NCI-H1105 treated with DMSO at 0.1 percent for 48 hours (cell line): ENCODE measurements at regions not wholly inside any gene's neighbourhood (a gene's known extent, or its start where the extent isn't known, plus 50 kb on each side); places are given as distances from the start of the nearest gene placed in this dataset.

Experiments used
- DNase-seq: peaks from one replicate; lab custom pipeline; 2025; lab: John Stamatoyannopoulos, UW

GRCh38 chr15:37698679-37699078 is 235.8 kb upstream of the TMCO5A start:
- DNase-seq: no peak

DNA sequence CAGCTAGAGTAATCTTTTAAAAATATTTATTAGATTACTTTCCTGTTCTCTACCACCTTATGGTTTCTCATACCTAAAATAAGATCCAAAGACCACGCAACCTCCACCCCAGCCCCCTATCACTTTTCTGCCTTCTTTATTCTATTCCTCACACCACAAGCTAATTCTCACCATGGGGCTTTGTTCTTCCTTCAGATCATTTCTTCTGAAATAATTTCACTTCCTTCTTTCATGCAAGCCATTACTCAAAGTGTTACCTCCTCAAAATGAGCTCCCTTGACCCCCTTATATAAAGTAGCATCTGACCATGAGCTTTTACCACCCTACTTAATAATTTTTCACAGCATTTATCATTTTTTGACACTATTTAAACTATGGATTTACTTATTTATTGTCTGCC is 233.2 kb upstream of the TMCO5A start:
- DNase-seq: no peak

- DNase-seq: no peak
Observed at GRCh38 chr15:37709669-37710068, 224.8 kb upstream of the TMCO5A start.

- no peak for DNase-seq
Observed at GRCh38 chr15:37715101-37715500, 219.3 kb upstream of the TMCO5A start.

- DNase-seq: no peak
Observed at GRCh38 chr15:37720267-37720666, 214.2 kb upstream of the TMCO5A start.

DNA sequence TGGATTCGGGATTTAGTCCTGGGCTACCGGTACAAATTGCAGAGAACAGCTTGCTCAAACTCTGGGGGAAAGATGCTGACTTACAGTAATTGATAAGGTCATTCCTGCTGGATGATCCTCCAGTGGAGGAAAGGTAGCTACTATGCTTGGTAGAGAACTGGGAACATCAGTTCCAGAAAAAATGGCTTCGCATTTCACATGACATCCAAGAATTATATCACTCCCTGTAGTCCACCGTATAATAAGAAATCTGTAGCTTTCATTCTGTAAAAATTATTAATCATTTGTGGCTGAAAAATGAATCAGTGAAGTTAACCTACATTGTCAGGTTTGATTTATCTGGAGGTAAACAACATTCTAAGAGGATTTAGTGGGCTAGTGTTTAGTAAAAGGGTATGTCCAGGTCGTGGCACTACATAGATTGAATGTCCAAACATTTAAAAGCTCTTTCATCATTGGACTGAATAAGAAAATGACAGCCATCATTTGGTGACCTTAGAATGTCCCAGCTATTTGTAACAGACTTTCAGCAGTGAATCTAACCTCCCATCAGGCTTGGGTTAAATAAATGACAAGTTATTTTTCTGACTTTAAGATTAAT is 203.2 kb upstream of the TMCO5A start:
- no peak for DNase-seq

DNA sequence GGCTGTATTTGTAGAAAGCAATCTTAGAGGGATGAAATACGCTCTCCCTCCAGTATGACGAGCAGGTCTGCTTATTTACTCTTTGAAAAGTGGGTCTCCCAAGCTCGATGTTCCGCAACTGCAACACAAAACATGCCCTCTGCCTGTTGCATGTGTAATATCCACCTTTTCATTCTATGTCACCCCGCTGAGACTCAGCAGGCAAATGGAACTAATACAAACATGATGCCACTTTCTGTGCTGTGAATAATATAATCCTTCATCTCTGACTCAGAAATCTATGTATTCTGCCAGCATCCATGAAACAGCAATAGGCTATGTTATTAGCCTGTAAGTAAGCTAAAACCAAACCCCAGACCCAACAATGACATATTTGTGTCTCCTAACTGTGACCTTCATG is 200.8 kb upstream of the TMCO5A start:
- DNase-seq: no peak

DNA sequence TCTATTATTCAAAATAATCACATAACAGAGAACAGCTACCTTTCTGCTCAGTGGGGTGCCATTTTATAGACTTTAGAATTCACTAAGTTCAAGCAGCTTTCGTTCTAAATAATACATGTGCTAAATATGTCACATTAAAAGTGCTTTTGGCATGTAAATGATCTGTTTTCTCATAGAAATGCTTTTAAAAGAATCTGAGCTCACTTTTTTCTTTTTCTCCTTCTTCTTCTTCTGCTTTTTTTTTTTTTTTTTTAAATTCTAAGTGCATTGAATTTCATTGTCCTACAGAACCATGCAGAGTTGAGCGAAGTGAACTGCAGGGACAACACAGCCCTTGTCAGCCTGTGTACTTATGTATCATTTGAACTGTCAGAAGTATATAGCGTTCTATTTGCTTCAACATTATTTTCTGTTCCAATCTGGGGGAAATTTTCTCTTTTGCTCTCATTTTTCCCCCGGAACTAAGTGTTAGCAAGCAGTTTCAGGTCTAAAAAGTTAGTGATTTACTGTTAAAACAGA is 193.8 kb upstream of the TMCO5A start:
- DNase-seq: no peak

GRCh38 chr15:37743826-37744225 is 190.6 kb upstream of the TMCO5A start:
- peak; percentile 1 for DNase-seq

DNA sequence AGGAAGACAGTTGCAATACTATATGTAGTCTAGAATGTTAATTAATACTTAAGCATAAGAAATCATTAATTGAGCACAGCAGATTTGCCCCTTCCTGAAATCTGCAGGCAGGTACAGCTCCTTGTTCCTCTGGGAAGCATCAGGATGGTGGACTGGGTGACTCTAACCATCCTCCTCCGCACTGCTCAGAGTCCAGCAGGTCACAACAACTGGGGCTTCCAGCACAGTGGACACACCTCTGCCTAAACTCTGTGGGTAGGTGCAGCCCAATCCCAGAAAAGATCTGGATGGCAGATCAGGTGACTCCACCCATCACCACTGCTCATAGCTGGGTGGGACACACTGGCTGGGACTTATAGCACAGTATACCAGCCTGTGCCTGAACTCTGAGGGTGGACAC is 189.9 kb upstream of the TMCO5A start:
- DNase-seq: no peak

GRCh38 chr15:37751401-37751800 is 183.0 kb upstream of the TMCO5A start:
- DNase-seq: no peak

DNA sequence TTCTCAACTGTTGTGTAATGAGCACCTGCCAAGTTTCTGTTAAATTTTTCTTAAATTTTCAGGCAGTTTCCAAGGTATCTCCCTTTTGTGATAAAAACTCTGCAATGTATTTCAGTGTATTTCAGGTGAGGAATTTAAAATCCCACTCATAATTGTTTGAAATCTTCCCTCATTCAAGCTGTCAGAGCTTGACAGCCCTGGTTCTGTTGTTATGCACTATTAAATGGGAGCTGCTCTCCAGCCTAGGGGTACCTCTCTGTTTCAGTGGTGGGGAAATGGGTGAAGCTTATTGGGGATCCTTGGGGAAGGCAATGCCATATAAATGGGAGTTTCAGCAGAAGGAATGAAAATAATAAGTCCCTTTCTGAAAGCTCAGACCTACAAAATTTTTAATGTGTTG is 178.0 kb upstream of the TMCO5A start:
- no peak for DNase-seq

- DNase-seq: no peak
Observed at GRCh38 chr15:37758412-37758811, 176.0 kb upstream of the TMCO5A start.

- DNase-seq: peak; percentile 17
Observed at GRCh38 chr15:37764733-37765191, 169.7 kb upstream of the TMCO5A start.

- peak; percentile 17 for DNase-seq
Observed at GRCh38 chr15:37765786-37766185, 168.7 kb upstream of the TMCO5A start.

- DNase-seq: no peak
Observed at GRCh38 chr15:37767841-37768455, 166.5 kb upstream of the TMCO5A start.

GRCh38 chr15:37771465-37771864 is 163.0 kb upstream of the TMCO5A start:
- no peak for DNase-seq

GRCh38 chr15:37773111-37773860 is 161.2 kb upstream of the TMCO5A start:
- no peak for DNase-seq

DNA sequence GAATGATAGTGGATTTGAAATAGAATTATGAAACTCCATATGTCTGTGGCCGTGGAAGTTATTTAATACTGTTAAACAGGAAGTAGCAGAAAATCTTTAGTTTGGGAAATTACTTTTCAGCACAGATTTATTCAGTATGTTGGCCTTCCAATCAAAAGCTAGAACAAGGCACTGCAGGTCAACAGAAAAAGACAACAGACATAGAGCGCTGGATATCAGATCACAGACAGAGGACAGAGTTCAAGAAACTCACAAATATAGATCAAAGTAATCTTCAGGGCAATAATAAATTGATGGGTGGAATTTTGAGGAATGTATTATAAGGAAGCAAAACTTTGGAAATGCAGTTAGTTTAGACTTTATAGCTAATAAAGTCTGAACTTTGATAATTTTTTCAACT is 159.5 kb upstream of the TMCO5A start:
- no peak for DNase-seq

- no peak for DNase-seq
Observed at GRCh38 chr15:37777006-37777405, 157.4 kb upstream of the TMCO5A start.

DNA sequence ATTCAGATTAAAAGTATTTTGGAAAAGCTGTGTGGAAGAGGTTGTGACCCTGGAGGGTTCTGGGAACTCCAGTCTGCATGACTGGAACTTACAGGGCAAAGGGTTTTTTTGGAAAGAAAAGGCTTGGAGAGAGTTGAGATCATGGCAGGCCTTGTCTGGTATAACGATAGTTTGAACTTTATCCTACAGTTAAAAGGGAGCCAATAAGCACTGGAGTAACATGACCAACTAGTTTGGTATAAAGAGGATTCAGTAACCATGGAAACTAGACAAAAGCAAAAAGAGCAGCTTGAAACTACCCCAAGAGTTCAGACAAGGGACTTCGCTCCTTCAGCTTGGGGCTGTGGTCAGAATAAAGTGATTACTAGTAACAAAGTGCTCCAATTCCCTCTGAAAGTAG is 151.2 kb upstream of the TMCO5A start:
- DNase-seq: no peak

- no peak for DNase-seq
Observed at GRCh38 chr15:37788330-37788729, 146.1 kb upstream of the TMCO5A start.

DNA sequence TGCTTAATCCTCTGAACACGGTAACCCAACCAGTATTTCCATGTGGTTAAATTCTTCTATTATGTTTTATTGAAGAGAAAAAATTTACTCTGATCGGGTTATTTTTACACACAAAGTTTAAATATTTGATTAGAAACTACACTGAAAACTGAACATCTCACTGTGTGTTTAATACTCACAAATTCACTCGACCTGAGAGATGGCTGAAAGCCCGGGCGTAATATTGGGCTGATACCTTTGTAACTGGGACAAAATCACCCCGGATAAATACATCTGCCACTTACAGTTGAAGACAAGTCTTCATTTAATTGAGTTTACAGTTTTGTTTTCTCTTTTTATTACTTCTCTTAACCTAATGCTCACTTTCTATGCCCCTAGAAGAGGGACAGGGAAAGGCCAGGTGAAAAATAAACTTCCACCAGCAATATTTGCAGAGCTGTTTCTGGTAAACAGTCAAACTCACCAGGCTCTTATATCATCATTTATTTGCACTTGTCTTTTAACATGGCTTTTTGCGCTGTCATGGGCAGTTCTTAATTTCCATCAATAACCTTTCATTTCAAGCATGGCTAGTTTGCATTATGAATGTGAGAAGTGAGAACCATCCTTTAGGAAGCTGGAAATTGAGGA is 145.6 kb upstream of the TMCO5A start:
- no peak for DNase-seq
